LNCAP (cell line): ENCODE measurements at regions not wholly inside any gene's neighbourhood (a gene's known extent, or its start where the extent isn't known, plus 50 kb on each side); places are given as distances from the start of the nearest gene placed in this dataset.

Source experiments
- CTCF ChIP-seq: fragments of 450-650 bp; IDR thresholded peaks from 2 replicates; pipeline ENCODE4 v1.5.1; 2017; ENCODE audit warnings: mild to moderate bottlenecking

- TF ChIP-seq CTCF, result no peak
Measured at GRCh38 chr7:46123-46829, 146.1 kb upstream of the FAM20C start.

- TF ChIP-seq CTCF, result no peak
Measured at GRCh38 chr7:46830-47140, 145.6 kb upstream of the FAM20C start.

- TF ChIP-seq CTCF, result no peak
Measured at GRCh38 chr7:51456-52068, 140.8 kb upstream of the FAM20C start.

- no peak for TF ChIP-seq CTCF
Measured at GRCh38 chr7:52100-52499, 140.3 kb upstream of the FAM20C start.

GRCh38 chr7:53531-53930, 138.8 kb upstream of the FAM20C start:
- TF ChIP-seq CTCF, result no peak

GRCh38 chr7:54615-55014, 137.8 kb upstream of the FAM20C start:
- TF ChIP-seq CTCF, result no peak

- TF ChIP-seq CTCF, result no peak
Measured at GRCh38 chr7:55690-56248, 136.6 kb upstream of the FAM20C start.
